ENCODE measurements at regions not wholly inside any gene's neighbourhood (a gene's known extent, or its start where the extent isn't known, plus 50 kb on each side); places are given as distances from the start of the nearest gene placed in this dataset.

GRCh38 chr3:10632741-10633140, 127.4 kb upstream of the ATP2B2 start:
- TF ChIP-seq FOS (IDR thresholded peaks at IDR 0.05; ENCODE audit: borderline replicate concordance, insufficient read depth, low read length) (no peak), JUN (IDR thresholded peaks at IDR 0.05; ENCODE audit: borderline replicate concordance, insufficient read depth, insufficient read length, low read depth) (no peak), POLR2AphosphoS5 (IDR thresholded peaks at IDR 0.05; ENCODE audit: insufficient read depth, low read depth, low read length) (no peak), GATA2 (IDR thresholded peaks at IDR 0.05; ENCODE audit: insufficient read depth, insufficient read length, low read depth, low read length) (no peak), POLR2A (IDR thresholded peaks at IDR 0.05; ENCODE audit: low read depth, low read length) (no peak), EZH2 (IDR thresholded peaks at IDR 0.05; ENCODE audit: borderline replicate concordance, low read depth, low read length, severe bottlenecking) (no peak), MAX (IDR thresholded peaks at IDR 0.05; ENCODE audit: insufficient read depth, insufficient read length) (no peak), MYC (IDR thresholded peaks at IDR 0.05; ENCODE audit: low read depth, low read length) (no peak), CTCF (IDR thresholded peaks at IDR 0.05; ENCODE audit: extremely low read depth in 1 of 2, insufficient read depth in 1 of 2, low read depth in 1 of 2, low read length in 2 of 2) (no peak)
- CTCF ChIA-PET: no interaction called here
- POLR2A ChIA-PET: no interaction called here
- H3K36me3 ChIP-seq (ENCODE audit: control insufficient read depth in 2 of 2, extremely low read depth in 1 of 2, insufficient read depth in 2 of 2, low read length in 2 of 2): no peaks in the 10 kb centered on the region
- FAIRE-seq (no peak), DNase-seq (ENCODE audit: low read depth, low spot score) (no peak)
- no peaks in the 10 kb centered on the region for H3K4me1 ChIP-seq (ENCODE audit: control insufficient read depth, extremely low read depth, insufficient read depth, low read length)
- H2AFZ ChIP-seq (ENCODE audit: low read depth, low read length): no peak overlapping the region
- H3K79me2 ChIP-seq (ENCODE audit: control insufficient read depth, insufficient read depth, low read length): no peaks in the 10 kb centered on the region
- H3K27ac ChIP-seq (ENCODE audit: insufficient read depth, low read depth, low read length): no peak overlapping the region
- intact Hi-C loops (cut with micrococcal nuclease) (no loop called here), dilution Hi-C loops (cut with MboI; ENCODE audit: extremely low pct_ligation_motif_present, low sequenced_read_pairs) (no loop called here)
- H4K20me1 ChIP-seq (replicated peaks; ENCODE audit: control insufficient read depth, extremely low read depth, insufficient read depth, low read length): no peaks in the 10 kb centered on the region
- BruUV-seq (replicated peaks): no TSS peak
- no peaks in the 10 kb centered on the region for H3K9me3 ChIP-seq (replicated peaks; ENCODE audit: control insufficient read depth, insufficient read depth, low read length)
- no peak overlapping the region for H3K4me2 ChIP-seq (ENCODE audit: insufficient read depth, low read length)
- no peaks in the 10 kb centered on the region for H3K9me1 ChIP-seq (replicated peaks; ENCODE audit: control insufficient read depth, extremely low read depth, insufficient read depth, low read length)
- no peak overlapping the region for H3K4me3 ChIP-seq (replicated peaks in 1 of 3; ENCODE audit: insufficient read depth in 1 of 3, low read depth in 1 of 3, low read length in 3 of 3)
- H3K27me3 ChIP-seq (ENCODE audit: control insufficient read depth in 2 of 2, insufficient read depth in 2 of 2, low read length in 2 of 2): no peaks in the 10 kb centered on the region
- no peak overlapping the region for H3K9ac ChIP-seq (replicated peaks; ENCODE audit: extremely low read depth, insufficient read depth, low read length)
